ENCODE measurements at regions not wholly inside any gene's neighbourhood (a gene's known extent, or its start where the extent isn't known, plus 50 kb on each side); places are given as distances from the start of the nearest gene placed in this dataset.

DNA sequence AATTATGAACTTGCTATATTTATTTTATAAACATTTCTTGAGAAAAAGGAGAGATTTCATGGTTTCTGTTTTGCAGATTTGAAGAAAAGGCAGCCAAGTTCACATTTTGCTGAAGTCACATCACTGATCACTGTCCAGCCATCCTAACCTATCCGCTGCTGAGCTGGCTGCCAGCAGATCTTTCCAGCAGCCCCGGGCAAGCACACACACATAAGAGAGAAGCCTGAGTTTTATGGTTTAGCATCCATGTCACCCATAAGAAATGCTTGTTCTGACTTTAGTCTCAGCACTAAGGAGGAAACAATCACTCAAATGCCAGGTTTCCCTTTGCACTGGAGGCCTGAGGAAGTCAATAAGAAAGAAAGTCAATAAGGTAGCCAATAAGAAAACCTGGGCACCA is 287.1 kb downstream of the SMOC2 start:
- H4K20me1 ChIP-seq (ENCODE audit: control insufficient read depth, insufficient read depth, low read length, poor library complexity, severe bottlenecking) = no peaks in the 10 kb centered on the region
- no peak overlapping the region for H3K4me2 ChIP-seq (replicated peaks; ENCODE audit: low read depth, low read length, poor library complexity, severe bottlenecking)
- Mint-ChIP-seq H3K4me3 (no peak overlapping the region), H3K9me3 (ENCODE audit: insufficient read depth) (no peaks in the 10 kb centered on the region), H3K27ac (no peak overlapping the region), H3K27me3 (no peaks in the 10 kb centered on the region), H3K4me1 (no peaks in the 10 kb centered on the region)
- TF ChIP-seq, protein P1, sequence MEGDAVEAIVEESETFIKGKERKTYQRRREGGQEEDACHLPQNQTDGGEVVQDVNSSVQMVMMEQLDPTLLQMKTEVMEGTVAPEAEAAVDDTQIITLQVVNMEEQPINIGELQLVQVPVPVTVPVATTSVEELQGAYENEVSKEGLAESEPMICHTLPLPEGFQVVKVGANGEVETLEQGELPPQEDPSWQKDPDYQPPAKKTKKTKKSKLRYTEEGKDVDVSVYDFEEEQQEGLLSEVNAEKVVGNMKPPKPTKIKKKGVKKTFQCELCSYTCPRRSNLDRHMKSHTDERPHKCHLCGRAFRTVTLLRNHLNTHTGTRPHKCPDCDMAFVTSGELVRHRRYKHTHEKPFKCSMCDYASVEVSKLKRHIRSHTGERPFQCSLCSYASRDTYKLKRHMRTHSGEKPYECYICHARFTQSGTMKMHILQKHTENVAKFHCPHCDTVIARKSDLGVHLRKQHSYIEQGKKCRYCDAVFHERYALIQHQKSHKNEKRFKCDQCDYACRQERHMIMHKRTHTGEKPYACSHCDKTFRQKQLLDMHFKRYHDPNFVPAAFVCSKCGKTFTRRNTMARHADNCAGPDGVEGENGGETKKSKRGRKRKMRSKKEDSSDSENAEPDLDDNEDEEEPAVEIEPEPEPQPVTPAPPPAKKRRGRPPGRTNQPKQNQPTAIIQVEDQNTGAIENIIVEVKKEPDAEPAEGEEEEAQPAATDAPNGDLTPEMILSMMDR (IDR thresholded peaks at IDR 0.05) = no peak
- TF ChIP-seq EZH2 (IDR thresholded peaks at IDR 0.05; ENCODE audit: borderline replicate concordance, insufficient read depth, low read depth, low read length, poor library complexity, severe bottlenecking) = no peak
- 100% methylated on average over 2 of the region's 2 CpGs for WGBS (ENCODE audit: insufficient coverage)
- ATAC-seq (ENCODE audit: low read depth) (no peak), DNase-seq (no peak)
- H3K27me3 ChIP-seq (replicated peaks in 1 of 4; ENCODE audit: control extremely low read depth in 1 of 4, control insufficient read depth in 3 of 4, insufficient read depth in 4 of 4, low read length in 3 of 4) = no peaks in the 10 kb centered on the region
- H3K79me2 ChIP-seq (ENCODE audit: control insufficient read depth, insufficient read depth, low read length) = no peaks in the 10 kb centered on the region
- no peaks in the 10 kb centered on the region for H3K4me1 ChIP-seq (ENCODE audit: control insufficient read depth in 2 of 2, insufficient read depth in 2 of 2, low read length in 2 of 2)
- no peak overlapping the region for H3K9ac ChIP-seq (ENCODE audit: low read length)
- no peak overlapping the region for H2AFZ ChIP-seq (ENCODE audit: insufficient read depth, low read depth, low read length, poor library complexity, severe bottlenecking)
- H3K36me3 ChIP-seq (replicated peaks in 1 of 2; ENCODE audit: control extremely low read depth in 1 of 2, control insufficient read depth in 1 of 2, extremely low read depth in 1 of 2, insufficient read depth in 2 of 2, low read length in 1 of 2) = no peaks in the 10 kb centered on the region
- ChIA-PET CTCF (no interaction called here), POLR2A (no interaction called here)
- intact Hi-C loops (cut with micrococcal nuclease) = no loop called here
- H3K9me3 ChIP-seq (ENCODE audit: control extremely low read depth in 1 of 3, control insufficient read depth in 2 of 3, insufficient read depth in 1 of 3, low read length in 2 of 3) = peaks cover 0 to 29% (median 0%) of the 10 kb centered on the region in 3 donors
- no peak overlapping the region for H3K27ac ChIP-seq (ENCODE audit: low read length in 2 of 2)
- no peak overlapping the region for H3K4me3 ChIP-seq (ENCODE audit: control extremely low read depth in 1 of 5, extremely low read depth in 1 of 5, insufficient read depth in 1 of 5, low read depth in 2 of 5, low read length in 4 of 5)

DNA sequence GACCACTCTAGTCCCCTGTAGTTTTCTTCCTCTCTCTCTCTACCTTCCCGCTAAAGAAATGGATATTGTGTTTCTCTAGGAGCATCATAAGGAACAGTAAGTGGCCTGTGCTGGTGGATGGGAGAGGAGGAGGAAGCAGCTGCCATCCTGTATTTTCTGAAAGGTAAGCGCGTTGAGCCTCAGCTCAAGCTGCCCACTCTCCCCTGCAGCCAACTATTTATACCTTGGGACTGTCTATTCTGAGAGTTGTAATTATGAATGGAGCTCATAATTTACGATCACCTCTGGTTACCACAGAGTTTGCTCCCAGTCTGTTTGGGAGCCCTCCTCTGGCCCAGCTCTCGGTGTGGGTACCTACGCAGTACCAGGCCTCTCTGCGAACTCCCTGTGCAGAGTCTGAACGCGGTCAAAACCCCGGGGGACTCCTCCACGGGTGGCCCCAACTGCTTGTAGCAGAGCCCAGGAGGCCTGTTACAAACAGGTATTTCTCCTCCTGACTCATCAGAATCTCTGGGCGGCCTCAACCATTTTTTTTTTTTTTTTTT is 285.4 kb downstream of the SMOC2 start:
- no peak for DNase-seq
- intact Hi-C loops (cut with micrococcal nuclease) = no loop called here
- TF ChIP-seq, protein P1 (IDR thresholded peaks at IDR 0.05) = no peak
- TF ChIP-seq EZH2 (IDR thresholded peaks at IDR 0.05; ENCODE audit: borderline replicate concordance, insufficient read depth, low read depth, low read length, poor library complexity, severe bottlenecking) = no peak
- no peak overlapping the region for H3K4me2 ChIP-seq (replicated peaks; ENCODE audit: low read depth, low read length, poor library complexity, severe bottlenecking)
- peaks cover 0 to 29% (median 0%) of the 10 kb centered on the region in 3 donors for H3K9me3 ChIP-seq (ENCODE audit: control extremely low read depth in 1 of 3, control insufficient read depth in 2 of 3, insufficient read depth in 1 of 3, low read length in 2 of 3)
- H3K4me3 Mint-ChIP-seq = no peak overlapping the region
- no peaks in the 10 kb centered on the region for H3K4me1 Mint-ChIP-seq
- H3K79me2 ChIP-seq (ENCODE audit: control insufficient read depth, insufficient read depth, low read length) = no peaks in the 10 kb centered on the region
- no peaks in the 10 kb centered on the region for H4K20me1 ChIP-seq (ENCODE audit: control insufficient read depth, insufficient read depth, low read length, poor library complexity, severe bottlenecking)
- POLR2A ChIA-PET = no interaction called here
- H3K27me3 ChIP-seq (replicated peaks in 1 of 4; ENCODE audit: control extremely low read depth in 1 of 4, control insufficient read depth in 3 of 4, insufficient read depth in 4 of 4, low read length in 3 of 4) = no peaks in the 10 kb centered on the region
- no peak overlapping the region for H2AFZ ChIP-seq (ENCODE audit: insufficient read depth, low read depth, low read length, poor library complexity, severe bottlenecking)
- H3K4me1 ChIP-seq (ENCODE audit: control insufficient read depth in 2 of 2, insufficient read depth in 2 of 2, low read length in 2 of 2) = no peaks in the 10 kb centered on the region
- no peaks in the 10 kb centered on the region for H3K9me3 Mint-ChIP-seq (ENCODE audit: insufficient read depth)
- CTCF ChIA-PET = no interaction called here
- H3K27ac ChIP-seq (ENCODE audit: low read length in 2 of 2) = no peak overlapping the region
- no peak for ATAC-seq (ENCODE audit: low read depth)
- WGBS (ENCODE audit: insufficient coverage) = 94% methylated on average over 8 of the region's 12 CpGs
- no peaks in the 10 kb centered on the region for H3K27me3 Mint-ChIP-seq
- no peak overlapping the region for H3K4me3 ChIP-seq (ENCODE audit: control extremely low read depth in 1 of 5, extremely low read depth in 1 of 5, insufficient read depth in 1 of 5, low read depth in 2 of 5, low read length in 4 of 5)
- H3K36me3 ChIP-seq (replicated peaks in 1 of 2; ENCODE audit: control extremely low read depth in 1 of 2, control insufficient read depth in 1 of 2, extremely low read depth in 1 of 2, insufficient read depth in 2 of 2, low read length in 1 of 2) = no peaks in the 10 kb centered on the region
- H3K27ac Mint-ChIP-seq = no peak overlapping the region
- no peak overlapping the region for H3K9ac ChIP-seq (ENCODE audit: low read length)

Data from B cell (primary cell).